Liver (tissue), 8 donors: ENCODE measurements at regions not wholly inside any gene's neighbourhood (a gene's known extent, or its start where the extent isn't known, plus 50 kb on each side); places are given as distances from the start of the nearest gene placed in this dataset.

ENCODE experiments used
- DNase-seq: peaks from one replicate; pipeline ENCODE4 v3.0.0-alpha.2; 2017; ENCODE audit warnings: low spot score
- H3K27ac ChIP-seq, 2 donors: one replicate each; pipeline ENCODE4 v1.7.0; 2013; ENCODE audit warnings: inconsistent platforms in 2 of 2, low read length in 2 of 2, control low read depth in 1 of 2, low read depth in 1 of 2, mild to moderate bottlenecking in 1 of 2
- H3K27me3 ChIP-seq, 4 donors: one replicate each; pipeline versions ENCODE4 v1.6.1 to v1.7.0; 2013; ENCODE audit warnings: low read length in 3 of 4, inconsistent platforms in 1 of 4, mild to moderate bottlenecking in 1 of 4, moderate library complexity in 1 of 4; ENCODE audit not compliant: control insufficient read depth in 4 of 4, insufficient read depth in 4 of 4
- H3K36me3 ChIP-seq, 4 donors: one replicate each; pipeline versions ENCODE4 v1.6.1 to v1.7.0; 2013; ENCODE audit warnings: low read length in 3 of 4, mild to moderate bottlenecking in 3 of 4, low read depth in 1 of 4, moderate library complexity in 1 of 4; ENCODE audit not compliant: control insufficient read depth in 4 of 4, insufficient read depth in 3 of 4
- H3K4me1 ChIP-seq, 4 donors: one replicate each; pipeline versions ENCODE4 v1.6.1 to v1.7.0; 2013; ENCODE audit warnings: low read length in 3 of 4, mild to moderate bottlenecking in 3 of 4, moderate library complexity in 1 of 4; ENCODE audit not compliant: control insufficient read depth in 4 of 4, insufficient read depth in 4 of 4
- H3K4me3 ChIP-seq, 3 donors: one replicate each; pipeline versions ENCODE4 v1.6.1 to v1.7.0; 2013; ENCODE audit warnings: low read length in 3 of 3, control low read depth in 1 of 3, low read depth in 1 of 3, mild to moderate bottlenecking in 1 of 3
- H3K9ac ChIP-seq, 2 donors: one replicate each; pipeline ENCODE4 v1.7.0; 2013; ENCODE audit warnings: low read length in 2 of 2, mild to moderate bottlenecking in 2 of 2, moderate library complexity in 2 of 2, control low read depth in 1 of 2, low read depth in 1 of 2
- H3K9me3 ChIP-seq, 4 donors: one replicate each; pipeline versions ENCODE4 v1.6.1 to v1.7.0; 2013; ENCODE audit warnings: low read length in 3 of 4; ENCODE audit not compliant: control insufficient read depth in 4 of 4
- ATF3 ChIP-seq: IDR thresholded peaks from 2 replicates; pipeline ENCODE4 v1.6.1; 2016; ENCODE audit warnings: antibody characterized with exemption
- CTCF ChIP-seq: fragments of 150-350 bp; IDR thresholded peaks from 2 replicates; pipeline ENCODE4 v1.5.1; 2017; ENCODE audit warnings: improper control_type of control experiment, low read depth, low read length; ENCODE audit not compliant: missing input control
- EGR1 ChIP-seq, 2 donors: IDR thresholded peaks; 2 replicates each; pipeline ENCODE4 v1.6.1; 2016 to 2018; ENCODE audit warnings: antibody characterized with exemption in 2 of 2, low read depth in 2 of 2
- FOXA2 ChIP-seq: IDR thresholded peaks from 2 replicates; pipeline ENCODE4 v1.6.1; 2016; ENCODE audit warnings: antibody characterized with exemption
- HNF4A ChIP-seq, 2 donors: conservative IDR thresholded peaks; 2 replicates each; pipeline ENCODE4 v1.6.1; 2016; ENCODE audit warnings: antibody characterized with exemption in 2 of 2, mild to moderate bottlenecking in 2 of 2
- JUND ChIP-seq, 2 donors: IDR thresholded peaks; 2 replicates each; pipeline ENCODE4 v1.6.1; 2016; ENCODE audit warnings: antibody characterized with exemption in 2 of 2
- MAX ChIP-seq: IDR thresholded peaks from 2 replicates; pipeline ENCODE4 v1.6.1; 2016; ENCODE audit warnings: antibody characterized with exemption
- NR2F2 ChIP-seq: IDR thresholded peaks from 2 replicates; pipeline ENCODE4 v1.6.1; 2016; ENCODE audit warnings: antibody characterized with exemption
- RAD21 ChIP-seq, 2 donors: IDR thresholded peaks; 2 replicates each; pipeline ENCODE4 v1.6.1; 2016; ENCODE audit warnings: antibody characterized with exemption in 2 of 2, mild to moderate bottlenecking in 2 of 2
- REST ChIP-seq: IDR thresholded peaks from 2 replicates; pipeline ENCODE4 v1.6.1; 2016; ENCODE audit warnings: antibody characterized with exemption, mild to moderate bottlenecking
- RXRA ChIP-seq, 2 donors: IDR thresholded peaks; 2 replicates each; pipeline ENCODE4 v1.6.1; 2017 to 2018; ENCODE audit warnings: antibody characterized with exemption in 2 of 2, mild to moderate bottlenecking in 1 of 2
- SP1 ChIP-seq: IDR thresholded peaks from 2 replicates; pipeline ENCODE4 v1.6.1; 2018; ENCODE audit warnings: antibody characterized with exemption, mild to moderate bottlenecking
- TAF1 ChIP-seq: conservative IDR thresholded peaks from 2 replicates; pipeline ENCODE4 v1.6.1; 2016; ENCODE audit warnings: antibody characterized with exemption, mild to moderate bottlenecking
- YY1 ChIP-seq: IDR thresholded peaks from 2 replicates; pipeline ENCODE4 v1.6.1; 2016; ENCODE audit warnings: antibody characterized with exemption, mild to moderate bottlenecking
- ZBTB33 ChIP-seq: IDR thresholded peaks from 2 replicates; pipeline ENCODE4 v1.6.1; 2016; ENCODE audit warnings: antibody characterized with exemption
- WGBS: extraction: QIAGEN DNeasy Blood & Tissue Kit; methylation state at CpG from one replicate; pipeline ENCODE4 v1.1.7; 2013; 5-methylcytosine and 5-hydroxymethylcytosine counted together
- donor health status: healthy.
- donor health status: healthy.
- donor health status: healthy.
- donor health status: healthy.
- donor health status: healthy.

- Histone ChIP-seq H3K27ac (peak overlapping the region in 1 of 2 donors; percentile 14), H3K9ac (no peak overlapping the region), H3K4me3 (no peak overlapping the region), H3K27me3 (no peaks in the 10 kb centered on the region), H3K9me3 (no peaks in the 10 kb centered on the region), H3K4me1 (peaks cover 6 to 17% (median 12%) of the 10 kb centered on the region in 4 donors), H3K36me3 (no peaks in the 10 kb centered on the region)
- DNase-seq = no peak
- TF ChIP-seq RXRA (IDR thresholded peaks at IDR 0.05) = peak in 1 of 2 donors; percentile 42
- no peak for TF ChIP-seq ZBTB33
- TF ChIP-seq FOXA2 = no peak
- TF ChIP-seq HNF4A (conservative IDR thresholded peaks at IDR 0.05) = peak in 1 of 2 donors; percentile 45
- WGBS = 23% methylated on average over 1 of the region's 1 CpG
Observed at GRCh38 chr11:29801561-29801960, 215.3 kb downstream of the KCNA4 start.

GRCh38 chr11:29786092-29786491, 230.7 kb downstream of the KCNA4 start:
- WGBS = 91% methylated on average over 1 of the region's 1 CpG
- no peaks in the 10 kb centered on the region for H3K4me1 ChIP-seq
- no peak overlapping the region for H3K9ac ChIP-seq
- TF ChIP-seq ZBTB33 = no peak
- TF ChIP-seq CTCF = no peak
- no peak for TF ChIP-seq ATF3
- no peak for TF ChIP-seq FOXA2
- no peak for TF ChIP-seq YY1
- no peak for TF ChIP-seq RXRA (IDR thresholded peaks at IDR 0.05)
- no peak for TF ChIP-seq RAD21 (IDR thresholded peaks at IDR 0.05)
- TF ChIP-seq MAX = no peak
- no peak for TF ChIP-seq HNF4A (conservative IDR thresholded peaks at IDR 0.05)
- no peak for TF ChIP-seq EGR1 (IDR thresholded peaks at IDR 0.05; ENCODE audit: low read depth in 2 of 2)
- no peak for TF ChIP-seq NR2F2
- TF ChIP-seq SP1 = no peak
- no peak for TF ChIP-seq REST
- TF ChIP-seq TAF1 = no peak
- no peak for TF ChIP-seq JUND (IDR thresholded peaks at IDR 0.05)
- DNase-seq = no peak
- H3K36me3 ChIP-seq = no peaks in the 10 kb centered on the region
- H3K9me3 ChIP-seq = no peaks in the 10 kb centered on the region
- H3K27ac ChIP-seq = no peak overlapping the region
- no peak overlapping the region for H3K4me3 ChIP-seq
- no peaks in the 10 kb centered on the region for H3K27me3 ChIP-seq
